SK-N-MC (cell line): ENCODE measurements at regions not wholly inside any gene's neighbourhood (a gene's known extent, or its start where the extent isn't known, plus 50 kb on each side); places are given as distances from the start of the nearest gene placed in this dataset.

ENCODE experiments used
- EZH2 ChIP-seq: fragments of 200-600 bp; sonication (generic); IDR thresholded peaks from one replicate; pipeline ENCODE4 v1.6.1; 2017; ENCODE audit warnings: antibody characterized with exemption
- FOXP2 ChIP-seq: optimal IDR thresholded peaks from 2 replicates; pipeline ENCODE3; 2011; ENCODE audit warnings: mild to moderate bottlenecking, moderate library complexity; ENCODE audit not compliant: insufficient read depth; ENCODE audit errors: extremely low read length, control extremely low read depth
- POLR2AphosphoS5 ChIP-seq: IDR thresholded peaks from 2 replicates; pipeline ENCODE4 v1.6.1; 2012; ENCODE audit warnings: mild to moderate bottlenecking, low read depth, low read length, borderline replicate concordance

- TF ChIP-seq EZH2 (no peak), POLR2AphosphoS5 (no peak), FOXP2 (no peak)
Observed at GRCh38 chr1:221905802-221906201, 163.9 kb upstream of the DUSP10 start.
